ENCODE measurements at regions not wholly inside any gene's neighbourhood (a gene's known extent, or its start where the extent isn't known, plus 50 kb on each side); places are given as distances from the start of the nearest gene placed in this dataset.

DNA sequence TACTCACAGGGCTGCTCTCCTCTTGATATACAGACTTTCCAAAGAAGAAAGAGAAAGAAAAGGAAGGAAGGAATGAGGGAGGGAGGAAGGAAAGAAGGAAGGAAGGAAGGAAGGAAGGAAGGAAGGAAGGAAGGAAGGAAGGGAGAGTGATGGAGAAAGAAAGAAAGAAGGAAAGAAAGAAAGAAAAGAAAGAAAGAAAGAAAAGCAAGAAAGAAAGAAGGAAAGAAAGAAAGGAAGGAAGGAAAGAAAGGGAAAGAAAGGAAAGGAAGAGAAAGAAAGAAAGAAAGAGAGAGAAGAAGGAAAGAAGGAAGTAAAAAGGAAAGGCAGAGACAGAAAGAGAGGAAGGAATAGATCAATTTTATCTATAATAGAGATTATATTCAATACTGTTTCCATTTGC, 1257.4 kb downstream of the EPHA7 start:
- no peak overlapping the region for H3K56ac ChIP-seq (ENCODE audit: insufficient read length, low read depth, low read length)
- TF ChIP-seq, protein P1, sequence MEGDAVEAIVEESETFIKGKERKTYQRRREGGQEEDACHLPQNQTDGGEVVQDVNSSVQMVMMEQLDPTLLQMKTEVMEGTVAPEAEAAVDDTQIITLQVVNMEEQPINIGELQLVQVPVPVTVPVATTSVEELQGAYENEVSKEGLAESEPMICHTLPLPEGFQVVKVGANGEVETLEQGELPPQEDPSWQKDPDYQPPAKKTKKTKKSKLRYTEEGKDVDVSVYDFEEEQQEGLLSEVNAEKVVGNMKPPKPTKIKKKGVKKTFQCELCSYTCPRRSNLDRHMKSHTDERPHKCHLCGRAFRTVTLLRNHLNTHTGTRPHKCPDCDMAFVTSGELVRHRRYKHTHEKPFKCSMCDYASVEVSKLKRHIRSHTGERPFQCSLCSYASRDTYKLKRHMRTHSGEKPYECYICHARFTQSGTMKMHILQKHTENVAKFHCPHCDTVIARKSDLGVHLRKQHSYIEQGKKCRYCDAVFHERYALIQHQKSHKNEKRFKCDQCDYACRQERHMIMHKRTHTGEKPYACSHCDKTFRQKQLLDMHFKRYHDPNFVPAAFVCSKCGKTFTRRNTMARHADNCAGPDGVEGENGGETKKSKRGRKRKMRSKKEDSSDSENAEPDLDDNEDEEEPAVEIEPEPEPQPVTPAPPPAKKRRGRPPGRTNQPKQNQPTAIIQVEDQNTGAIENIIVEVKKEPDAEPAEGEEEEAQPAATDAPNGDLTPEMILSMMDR (conservative IDR thresholded peaks at IDR 0.05): no peak
- H3K27ac ChIP-seq (ENCODE audit: insufficient read length, low read depth, low read length): no peak overlapping the region
- H3K23me2 ChIP-seq (ENCODE audit: insufficient read length, low read depth, low read length, poor library complexity, severe bottlenecking): no peaks in the 10 kb centered on the region
- no peak for DNase-seq
- H3K79me1 ChIP-seq (ENCODE audit: insufficient read depth, low read depth, low read length, poor library complexity, severe bottlenecking): no peaks in the 10 kb centered on the region
- H3K23ac ChIP-seq (ENCODE audit: insufficient read length, low read depth, low read length): no peak overlapping the region
- no peak overlapping the region for H2AK5ac ChIP-seq (ENCODE audit: insufficient read length, low read length)
- H3K79me2 ChIP-seq (ENCODE audit: insufficient read depth, low read length): no peaks in the 10 kb centered on the region
- no peak overlapping the region for H3K4ac ChIP-seq (ENCODE audit: low read depth, low read length)
- no peak overlapping the region for H4K91ac ChIP-seq (ENCODE audit: insufficient read length, low read depth, low read length)
- H3T11ph ChIP-seq (ENCODE audit: low read length): no peak overlapping the region
- H2BK20ac ChIP-seq (ENCODE audit: low read depth, low read length, poor library complexity, severe bottlenecking): no peak overlapping the region
- no peak overlapping the region for H3K9ac ChIP-seq (ENCODE audit: extremely low read depth, insufficient read length, low read length)
- H3K4me2 ChIP-seq (ENCODE audit: insufficient read depth, insufficient read length, low read length): no peak overlapping the region
- H3K14ac ChIP-seq (ENCODE audit: insufficient read depth, low read length): no peak overlapping the region
- H3K9me3 ChIP-seq (ENCODE audit: control insufficient read depth, low read depth, low read length): no peaks in the 10 kb centered on the region
- no peak overlapping the region for H2BK12ac ChIP-seq (ENCODE audit: insufficient read length, low read depth, low read length)
- Mint-ChIP-seq H3K27ac (no peak overlapping the region), H3K4me1 (no peaks in the 10 kb centered on the region), H3K27me3 (ENCODE audit: low read depth) (no peaks in the 10 kb centered on the region; the same call in 1 of the 2 replicates), H3K36me3 (ENCODE audit: insufficient read depth in 1 of 3, low read depth in 3 of 3) (no peaks in the 10 kb centered on the region), H3K4me3 (no peak overlapping the region), H3K9me3 (no peaks in the 10 kb centered on the region)
- H2BK15ac ChIP-seq (ENCODE audit: low read depth, low read length): no peak overlapping the region
- H3K27me3 ChIP-seq (ENCODE audit: insufficient read depth, low read length): no peaks in the 10 kb centered on the region
- no peaks in the 10 kb centered on the region for H3K4me1 ChIP-seq (ENCODE audit: insufficient read depth, low read length)
- H4K8ac ChIP-seq (replicated peaks; ENCODE audit: insufficient read length, low read depth, low read length): no peak overlapping the region
- H2BK5ac ChIP-seq (ENCODE audit: insufficient read length, low read length): no peak overlapping the region
- H4K5ac ChIP-seq (ENCODE audit: insufficient read length, low read depth, low read length): no peak overlapping the region
- no peaks in the 10 kb centered on the region for H4K20me1 ChIP-seq (ENCODE audit: control insufficient read depth, insufficient read depth, insufficient read length)
- H3K18ac ChIP-seq (ENCODE audit: insufficient read length, low read depth, low read length): no peak overlapping the region
- no peak overlapping the region for H2AFZ ChIP-seq (ENCODE audit: low read length)
- H2BK120ac ChIP-seq (ENCODE audit: low read depth, low read length, poor library complexity, severe bottlenecking): no peak overlapping the region

All from H9 (cell line).